ENCODE measurements at regions not wholly inside any gene's neighbourhood (a gene's known extent, or its start where the extent isn't known, plus 50 kb on each side); places are given as distances from the start of the nearest gene placed in this dataset.

DNA sequence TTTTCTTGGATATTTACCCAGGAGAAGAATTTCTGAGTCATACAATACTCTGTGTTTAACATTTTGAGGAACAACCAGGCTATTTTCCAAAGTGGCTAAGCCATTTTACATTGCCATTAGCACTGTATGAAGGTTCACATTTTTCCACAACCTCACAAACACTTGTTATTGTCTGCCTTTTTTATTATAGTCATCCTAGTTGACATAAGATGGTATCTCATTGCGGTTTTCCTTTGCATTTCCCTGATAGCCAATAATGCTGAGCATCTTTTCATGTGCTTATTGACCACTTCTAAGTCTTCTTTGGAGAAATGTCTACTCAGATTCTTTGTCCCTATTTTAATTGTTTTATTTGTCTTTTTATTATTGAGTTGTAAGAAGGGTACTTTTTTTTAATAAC lies 107.4 kb upstream of the CES5A start:
- BruUV-seq (replicated peaks) = no TSS peak

DNA sequence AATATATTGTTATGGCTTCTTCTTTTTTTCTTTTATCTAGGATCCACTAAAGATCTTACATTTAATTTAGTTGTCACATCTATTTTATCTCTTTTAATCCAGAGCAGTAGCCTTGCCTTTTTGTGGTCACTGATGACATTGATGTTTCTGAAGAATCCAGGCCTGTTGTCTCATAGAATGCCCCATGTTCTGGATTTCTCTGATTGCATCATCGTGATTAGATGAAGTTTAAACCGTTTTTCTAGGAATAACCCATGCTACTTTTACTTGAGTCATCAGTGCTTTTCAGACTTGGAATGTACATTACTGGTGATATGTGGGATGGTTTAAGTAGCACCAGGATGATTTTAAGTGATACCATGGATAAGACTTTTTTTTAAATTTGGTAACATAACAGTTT lies 106.4 kb upstream of the CES5A start:
- Histone ChIP-seq H3K4me1 (ENCODE audit: control insufficient read depth, insufficient read depth, low read length) (no peaks in the 10 kb centered on the region), H3K4me3 (ENCODE audit: low read depth in 2 of 2, low read length in 2 of 2) (no peak overlapping the region), H3K27me3 (ENCODE audit: control insufficient read depth, insufficient read depth, low read length) (no peaks in the 10 kb centered on the region), H3K36me3 (ENCODE audit: control insufficient read depth, insufficient read depth, low read length) (no peaks in the 10 kb centered on the region), H3K27ac (ENCODE audit: low read length) (no peak overlapping the region), H3K9me3 (ENCODE audit: control insufficient read depth, insufficient read depth, low read depth, low read length) (no peaks in the 10 kb centered on the region)
- no peak for DNase-seq (ENCODE audit: low read depth, low spot score)
- no peak for ATAC-seq
- ChIA-PET POLR2A (no interaction called here), CTCF (no interaction called here)
- in situ Hi-C loops (cut with HindIII; ENCODE audit: low pct_unique_long_range_greater_than_20kb, low sequenced_read_pairs) (no loop called here), intact Hi-C loops (cut with micrococcal nuclease; ENCODE audit: unreplicated experiment) (no loop called here)
- TF ChIP-seq TCF7L2 (IDR thresholded peaks at IDR 0.05; ENCODE audit: low read depth, low read length) (no peak), SIN3A (IDR thresholded peaks at IDR 0.05; ENCODE audit: borderline replicate concordance, insufficient read depth, low read depth, low read length) (no peak), POLR2AphosphoS5 (IDR thresholded peaks at IDR 0.05; ENCODE audit: low read depth, low read length) (no peak)
- TF ChIP-seq, protein P1, sequence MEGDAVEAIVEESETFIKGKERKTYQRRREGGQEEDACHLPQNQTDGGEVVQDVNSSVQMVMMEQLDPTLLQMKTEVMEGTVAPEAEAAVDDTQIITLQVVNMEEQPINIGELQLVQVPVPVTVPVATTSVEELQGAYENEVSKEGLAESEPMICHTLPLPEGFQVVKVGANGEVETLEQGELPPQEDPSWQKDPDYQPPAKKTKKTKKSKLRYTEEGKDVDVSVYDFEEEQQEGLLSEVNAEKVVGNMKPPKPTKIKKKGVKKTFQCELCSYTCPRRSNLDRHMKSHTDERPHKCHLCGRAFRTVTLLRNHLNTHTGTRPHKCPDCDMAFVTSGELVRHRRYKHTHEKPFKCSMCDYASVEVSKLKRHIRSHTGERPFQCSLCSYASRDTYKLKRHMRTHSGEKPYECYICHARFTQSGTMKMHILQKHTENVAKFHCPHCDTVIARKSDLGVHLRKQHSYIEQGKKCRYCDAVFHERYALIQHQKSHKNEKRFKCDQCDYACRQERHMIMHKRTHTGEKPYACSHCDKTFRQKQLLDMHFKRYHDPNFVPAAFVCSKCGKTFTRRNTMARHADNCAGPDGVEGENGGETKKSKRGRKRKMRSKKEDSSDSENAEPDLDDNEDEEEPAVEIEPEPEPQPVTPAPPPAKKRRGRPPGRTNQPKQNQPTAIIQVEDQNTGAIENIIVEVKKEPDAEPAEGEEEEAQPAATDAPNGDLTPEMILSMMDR (IDR thresholded peaks at IDR 0.05) = no peak
- TF ChIP-seq, protein P2, sequence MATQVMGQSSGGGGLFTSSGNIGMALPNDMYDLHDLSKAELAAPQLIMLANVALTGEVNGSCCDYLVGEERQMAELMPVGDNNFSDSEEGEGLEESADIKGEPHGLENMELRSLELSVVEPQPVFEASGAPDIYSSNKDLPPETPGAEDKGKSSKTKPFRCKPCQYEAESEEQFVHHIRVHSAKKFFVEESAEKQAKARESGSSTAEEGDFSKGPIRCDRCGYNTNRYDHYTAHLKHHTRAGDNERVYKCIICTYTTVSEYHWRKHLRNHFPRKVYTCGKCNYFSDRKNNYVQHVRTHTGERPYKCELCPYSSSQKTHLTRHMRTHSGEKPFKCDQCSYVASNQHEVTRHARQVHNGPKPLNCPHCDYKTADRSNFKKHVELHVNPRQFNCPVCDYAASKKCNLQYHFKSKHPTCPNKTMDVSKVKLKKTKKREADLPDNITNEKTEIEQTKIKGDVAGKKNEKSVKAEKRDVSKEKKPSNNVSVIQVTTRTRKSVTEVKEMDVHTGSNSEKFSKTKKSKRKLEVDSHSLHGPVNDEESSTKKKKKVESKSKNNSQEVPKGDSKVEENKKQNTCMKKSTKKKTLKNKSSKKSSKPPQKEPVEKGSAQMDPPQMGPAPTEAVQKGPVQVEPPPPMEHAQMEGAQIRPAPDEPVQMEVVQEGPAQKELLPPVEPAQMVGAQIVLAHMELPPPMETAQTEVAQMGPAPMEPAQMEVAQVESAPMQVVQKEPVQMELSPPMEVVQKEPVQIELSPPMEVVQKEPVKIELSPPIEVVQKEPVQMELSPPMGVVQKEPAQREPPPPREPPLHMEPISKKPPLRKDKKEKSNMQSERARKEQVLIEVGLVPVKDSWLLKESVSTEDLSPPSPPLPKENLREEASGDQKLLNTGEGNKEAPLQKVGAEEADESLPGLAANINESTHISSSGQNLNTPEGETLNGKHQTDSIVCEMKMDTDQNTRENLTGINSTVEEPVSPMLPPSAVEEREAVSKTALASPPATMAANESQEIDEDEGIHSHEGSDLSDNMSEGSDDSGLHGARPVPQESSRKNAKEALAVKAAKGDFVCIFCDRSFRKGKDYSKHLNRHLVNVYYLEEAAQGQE (IDR thresholded peaks at IDR 0.05; ENCODE audit: insufficient read depth in 1 of 2, low read depth in 2 of 2, low read length in 1 of 2) = no peak
- no TSS peak for BruUV-seq (replicated peaks)

More for the DNA sequence above, 107.4 kb upstream of the CES5A start:
- no peaks in the 10 kb centered on the region for H3K4me1 ChIP-seq (ENCODE audit: control insufficient read depth, insufficient read depth, low read length)
- TF ChIP-seq, protein P1 (IDR thresholded peaks at IDR 0.05) = no peak
- TF ChIP-seq, protein P2 (IDR thresholded peaks at IDR 0.05; ENCODE audit: insufficient read depth in 1 of 2, low read depth in 2 of 2, low read length in 1 of 2) = no peak
- TF ChIP-seq POLR2AphosphoS5 (IDR thresholded peaks at IDR 0.05; ENCODE audit: low read depth, low read length) = no peak
- no peak for TF ChIP-seq SIN3A (IDR thresholded peaks at IDR 0.05; ENCODE audit: borderline replicate concordance, insufficient read depth, low read depth, low read length)
- no peak overlapping the region for H3K4me3 ChIP-seq (ENCODE audit: low read depth in 2 of 2, low read length in 2 of 2)
- no peaks in the 10 kb centered on the region for H3K27me3 ChIP-seq (ENCODE audit: control insufficient read depth, insufficient read depth, low read length)
- in situ Hi-C loops (cut with HindIII; ENCODE audit: low pct_unique_long_range_greater_than_20kb, low sequenced_read_pairs) (no loop called here), intact Hi-C loops (cut with micrococcal nuclease; ENCODE audit: unreplicated experiment) (no loop called here)
- H3K9me3 ChIP-seq (ENCODE audit: control insufficient read depth, insufficient read depth, low read depth, low read length) = no peaks in the 10 kb centered on the region
- no peak overlapping the region for H3K27ac ChIP-seq (ENCODE audit: low read length)
- DNase-seq (ENCODE audit: low read depth, low spot score) (no peak), ATAC-seq (no peak)
- no peaks in the 10 kb centered on the region for H3K36me3 ChIP-seq (ENCODE audit: control insufficient read depth, insufficient read depth, low read length)
- CTCF ChIA-PET = no interaction called here
- POLR2A ChIA-PET = no interaction called here
